Endothelial cell of umbilical vein (primary cell): ENCODE measurements at regions not wholly inside any gene's neighbourhood (a gene's known extent, or its start where the extent isn't known, plus 50 kb on each side); places are given as distances from the start of the nearest gene placed in this dataset.

Experiments
- BruUV-seq: library from RNA; stranded (reverse); fragments of 400-500 nt; replicated peaks from 2 replicates; lab custom pipeline; 2021; lab: Mats Ljungman, UMichigan
- CTCF ChIA-PET: fragments of 300-600, 350-600 bp; sonication (Branson Sonifier 250); formaldehyde crosslinking; loops from one replicate; lab custom pipeline; 2021; ENCODE audit warnings: antibody characterized with exemption, inconsistent platforms; lab: Charles Lee
- POLR2A ChIA-PET: fragments of 300-600, 350-600 bp; sonication (Branson Sonifier 250); formaldehyde crosslinking; loops from one replicate; lab custom pipeline; 2021; ENCODE audit warnings: antibody characterized with exemption, inconsistent platforms; lab: Charles Lee
- DNase-seq: peaks from one replicate; pipeline ENCODE4 v3.0.0-alpha.2; 2011; ENCODE audit warnings: low read depth, low spot score
- FAIRE-seq: peaks from 2 replicates; lab custom pipeline; 2011; peaks lifted over from hg19 to GRCh38; lab: Jason Lieb, UNC
- H2AFZ ChIP-seq: 2 replicates; pipeline ENCODE4 v1.6.0; 2012; ENCODE audit warnings: low read depth, low read length, control low read depth, inconsistent platforms
- H3K27ac ChIP-seq: 2 replicates; pipeline ENCODE4 v1.5.1; 2011; ENCODE audit warnings: low read depth, mild to moderate bottlenecking, control low read depth, low read length, moderate library complexity; ENCODE audit not compliant: insufficient read depth
- H3K27me3 ChIP-seq, 2 experiments: 2 replicates each; pipeline versions ENCODE4 v1.6.0 to v1.6.1; 2011; ENCODE audit warnings: low read length in 2 of 2, mixed read lengths in 1 of 2; ENCODE audit not compliant: control insufficient read depth in 2 of 2, insufficient read depth in 2 of 2
- H3K36me3 ChIP-seq, 2 experiments: 2 replicates in 1 of 2; 3 replicates in 1 of 2; pipeline ENCODE4 v1.5.1; 2011; ENCODE audit warnings: low read length in 2 of 2, mild to moderate bottlenecking in 1 of 2, moderate library complexity in 1 of 2; ENCODE audit not compliant: control insufficient read depth in 2 of 2, insufficient read depth in 2 of 2; ENCODE audit errors: extremely low read depth in 1 of 2
- H3K4me1 ChIP-seq: 3 replicates; pipeline ENCODE4 v1.5.1; 2011; ENCODE audit warnings: mild to moderate bottlenecking, low read length; ENCODE audit not compliant: control insufficient read depth, insufficient read depth; ENCODE audit errors: extremely low read depth
- H3K4me2 ChIP-seq: 2 replicates; pipeline ENCODE4 v1.6.1; 2011; ENCODE audit warnings: low read length, control low read depth, mixed read lengths; ENCODE audit not compliant: insufficient read depth
- H3K4me3 ChIP-seq, 3 experiments: fragments of 200-600 bp in 1 of 3; sonication (generic), shearing (Covaris generic) in 1 of 3; replicated peaks in 1 of 3; 2 replicates each; pipeline ENCODE4 v1.5.1; 2011 to 2016; ENCODE audit warnings: control low read depth in 3 of 3, low read length in 3 of 3, mild to moderate bottlenecking in 2 of 3, inconsistent platforms in 1 of 3, low read depth in 1 of 3, moderate library complexity in 1 of 3; ENCODE audit not compliant: insufficient read depth in 1 of 3
- H3K79me2 ChIP-seq: 2 replicates; pipeline ENCODE4 v1.6.0; 2012; ENCODE audit warnings: low read length, inconsistent platforms; ENCODE audit not compliant: control insufficient read depth, insufficient read depth
- H3K9ac ChIP-seq: replicated peaks from 2 replicates; pipeline ENCODE3; 2011; ENCODE audit warnings: low read length, control low read depth; ENCODE audit not compliant: insufficient read depth; ENCODE audit errors: extremely low read depth
- H3K9me1 ChIP-seq: replicated peaks from 3 replicates; pipeline ENCODE4 v1.6.0; 2011; ENCODE audit warnings: mild to moderate bottlenecking, low read length; ENCODE audit not compliant: control insufficient read depth, insufficient read depth; ENCODE audit errors: extremely low read depth
- H3K9me3 ChIP-seq: replicated peaks from 2 replicates; pipeline ENCODE4 v1.5.1; 2012; ENCODE audit warnings: low read length, inconsistent platforms; ENCODE audit not compliant: control insufficient read depth, insufficient read depth
- H4K20me1 ChIP-seq: replicated peaks from 2 replicates; pipeline ENCODE3; 2011; ENCODE audit warnings: mild to moderate bottlenecking, low read length; ENCODE audit not compliant: control insufficient read depth, insufficient read depth; ENCODE audit errors: extremely low read depth
- EZH2 ChIP-seq: IDR thresholded peaks from 2 replicates; pipeline ENCODE4 v1.6.1; 2012; ENCODE audit warnings: borderline replicate concordance, low read depth, mild to moderate bottlenecking, moderate library complexity, low read length, inconsistent platforms; ENCODE audit not compliant: severe bottlenecking
- FOS ChIP-seq: IDR thresholded peaks from 2 replicates; pipeline ENCODE4 v1.6.1; 2011; ENCODE audit warnings: mild to moderate bottlenecking, low read length, moderate library complexity, borderline replicate concordance; ENCODE audit not compliant: insufficient read depth
- GATA2 ChIP-seq: IDR thresholded peaks from 2 replicates; pipeline ENCODE4 v1.7.0; 2011; ENCODE audit warnings: low read depth, mild to moderate bottlenecking, moderate library complexity, mixed read lengths, low read length; ENCODE audit not compliant: insufficient read length, insufficient read depth
- JUN ChIP-seq: IDR thresholded peaks from 2 replicates; pipeline ENCODE4 v1.6.1; 2011; ENCODE audit warnings: borderline replicate concordance, low read depth; ENCODE audit not compliant: insufficient read length, insufficient read depth
- MYC ChIP-seq: IDR thresholded peaks from one replicate; pipeline ENCODE4 v1.6.1; 2011; ENCODE audit warnings: mild to moderate bottlenecking, low read depth, low read length
- POLR2A ChIP-seq: IDR thresholded peaks from 2 replicates; pipeline ENCODE4 v1.6.1; 2012; ENCODE audit warnings: low read depth, mild to moderate bottlenecking, control low read depth, low read length
- POLR2AphosphoS5 ChIP-seq: IDR thresholded peaks from 2 replicates; pipeline ENCODE4 v1.6.1; 2012; ENCODE audit warnings: low read depth, mild to moderate bottlenecking, control low read depth, low read length, moderate library complexity; ENCODE audit not compliant: insufficient read depth
- dilution Hi-C: fragments of 300-500 bp; cut with MboI; formaldehyde crosslinking; loops from one replicate; pipeline ENCODE4 v1.15.0; 2019; ENCODE audit warnings: low sequenced_read_pairs; ENCODE audit not compliant: extremely low pct_ligation_motif_present
- intact Hi-C: fragments of 100-400 bp; cut with micrococcal nuclease; formaldehyde crosslinking; loops from one replicate; pipeline ENCODE4 v1.10.0; 2022

DNA sequence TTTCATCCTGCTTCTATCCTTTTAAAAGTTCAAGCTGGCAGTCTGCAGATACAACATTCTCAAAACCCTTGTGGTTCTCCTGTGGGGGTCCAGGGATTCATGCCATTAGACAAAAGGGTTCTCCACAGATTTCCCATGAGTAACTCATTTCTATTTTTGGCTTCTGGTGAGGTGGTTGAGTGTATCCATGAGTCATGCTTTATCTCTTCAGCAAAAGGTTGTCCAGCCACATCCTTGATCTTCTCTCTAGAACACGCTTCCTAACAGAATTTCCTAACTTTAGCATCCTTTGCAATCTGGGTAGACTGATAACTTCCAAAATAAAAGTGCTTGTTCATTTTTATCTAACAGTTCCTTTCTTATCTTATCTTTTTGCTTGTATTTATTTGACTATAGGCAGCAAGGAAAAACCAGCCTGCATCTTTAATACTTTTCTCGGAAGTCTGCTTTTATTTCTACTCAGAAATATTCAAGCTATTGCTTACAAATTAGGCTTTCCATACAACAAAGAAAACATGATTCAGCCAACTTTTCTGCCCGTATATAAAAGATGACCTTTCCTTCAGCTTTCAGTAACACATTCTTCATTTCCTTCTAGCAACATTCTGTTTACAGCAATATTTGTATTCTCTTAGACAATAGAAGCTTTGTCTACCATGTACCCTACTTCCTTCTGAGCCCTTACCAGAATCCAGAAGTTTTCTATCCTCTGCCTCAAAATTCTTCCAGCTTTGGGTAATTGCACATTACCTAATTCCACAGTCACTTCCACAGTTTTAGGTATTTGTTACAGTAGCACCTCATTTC, 79.3 kb upstream of the IL6 start:
- Histone ChIP-seq H3K27ac (peak overlapping the region; percentile 93), H3K9me1 (no peaks in the 10 kb centered on the region), H2AFZ (no peak overlapping the region), H3K4me1 (peaks cover 49% of the 10 kb centered on the region), H4K20me1 (no peaks in the 10 kb centered on the region), H3K9ac (peak overlapping the region; percentile 64), H3K4me3 (no peak overlapping the region), H3K9me3 (peaks cover 2% of the 10 kb centered on the region), H3K4me2 (peak overlapping the region; percentile 27), H3K36me3 (no peaks in the 10 kb centered on the region), H3K27me3 (no peaks in the 10 kb centered on the region), H3K79me2 (no peaks in the 10 kb centered on the region)
- dilution Hi-C loops = no loop called here
- CTCF ChIA-PET = interaction anchor here (0.7 to 1.8 kb wide), 9 partner anchors 9 to 86 kb away, joined by 3 to 7 read pairs (median 4); partner anchors contain the start of gene IL6
- DNase-seq = peak; percentile 74
- POLR2A ChIA-PET = interaction anchor here (0.9 kb wide), 1 partner anchor 79 kb away, joined by 3 read pairs; the partner anchor contains the start of gene IL6
- BruUV-seq = no TSS peak
- FAIRE-seq = peak; percentile 63
- TF ChIP-seq POLR2A (peak; percentile 31), EZH2 (no peak), GATA2 (peak; percentile 83), JUN (peak; percentile 94), FOS (peak; percentile 88), MYC (no peak), POLR2AphosphoS5 (peak; percentile 61)
- intact Hi-C loops = loop anchor here (1.0 kb wide), 3 partner anchors 15 to 86 kb away; no protein-coding TSS in a partner anchor
